Astrocyte of the spinal cord (primary cell): ENCODE measurements at regions not wholly inside any gene's neighbourhood (a gene's known extent, or its start where the extent isn't known, plus 50 kb on each side); places are given as distances from the start of the nearest gene placed in this dataset.

Experiments used
- DNase-seq: peaks from one replicate; pipeline ENCODE4 v3.0.0; 2011; ENCODE audit warnings: low read depth, low spot score
- H3K4me3 ChIP-seq: 2 replicates; pipeline ENCODE4 v1.5.1; 2011; ENCODE audit warnings: low read depth, mild to moderate bottlenecking, low read length, moderate library complexity
- CTCF ChIP-seq: IDR thresholded peaks from 2 replicates; pipeline ENCODE4 v1.5.1; 2012; ENCODE audit warnings: low read depth, mild to moderate bottlenecking, low read length, inconsistent platforms
- in situ Hi-C: cut with HindIII; loops from 2 replicates; pipeline ENCODE4 v1.10.0; 2017; ENCODE audit warnings: low sequenced_read_pairs

GRCh38 chr2:59005836-59006615, 764.9 kb upstream of the FANCL start:
- TF ChIP-seq CTCF: no peak
- in situ Hi-C loops: no loop called here
- H3K4me3 ChIP-seq: no peak overlapping the region
- no peak for DNase-seq

GRCh38 chr2:59004621-59005020, 763.5 kb upstream of the FANCL start:
- no peak for TF ChIP-seq CTCF

GRCh38 chr2:59000796-59001195, 759.7 kb upstream of the FANCL start:
- no peak overlapping the region for H3K4me3 ChIP-seq
- in situ Hi-C loops: no loop called here
- no peak for TF ChIP-seq CTCF
- peak; percentile 91 for DNase-seq

More at GRCh38 chr2:59004621-59005020, 763.5 kb upstream of the FANCL start:
- in situ Hi-C loops: no loop called here
- no peak for DNase-seq
- H3K4me3 ChIP-seq: no peak overlapping the region

GRCh38 chr2:58992062-58992706, 751.1 kb upstream of the FANCL start:
- peak; percentile 33 for DNase-seq
- H3K4me3 ChIP-seq: no peak overlapping the region
- no peak for TF ChIP-seq CTCF
- in situ Hi-C loops: no loop called here

GRCh38 chr2:58991357-58991756, 750.2 kb upstream of the FANCL start:
- no peak for TF ChIP-seq CTCF
- DNase-seq: no peak
- in situ Hi-C loops: no loop called here
- no peak overlapping the region for H3K4me3 ChIP-seq

GRCh38 chr2:58985541-58985940, 744.4 kb upstream of the FANCL start:
- in situ Hi-C loops: no loop called here
- DNase-seq: no peak
- no peak overlapping the region for H3K4me3 ChIP-seq
- no peak for TF ChIP-seq CTCF
